Upper lobe of left lung (tissue), 6 donors: ENCODE measurements at regions not wholly inside any gene's neighbourhood (a gene's known extent, or its start where the extent isn't known, plus 50 kb on each side); places are given as distances from the start of the nearest gene placed in this dataset.

Experiments
- ATAC-seq, 2 donors: fragments of 200-7000 bp; cut with Tn5 transposase; one replicate each; pipeline ENCODE4 v1.9.1; 2022; ENCODE audit warnings: mild to moderate bottlenecking in 2 of 2, moderate library complexity in 2 of 2; ENCODE audit not compliant: low FRiP score in 2 of 2
- DNase-seq, 2 donors: peaks; one replicate each; pipeline ENCODE4 v3.0.0-alpha.2; 2019 to 2020
- H3K27ac ChIP-seq, 4 donors: fragments of 200-600 bp; sonication (generic); one replicate each; pipeline ENCODE4 v1.5.1; 2016 to 2019
- H3K27me3 ChIP-seq, 4 donors: fragments of 200-600 bp; sonication (generic); one replicate each; pipeline ENCODE4 v1.5.1; 2017 to 2019
- H3K36me3 ChIP-seq, 4 donors: fragments of 200-600 bp; sonication (generic); one replicate each; pipeline ENCODE4 v1.5.1; 2016 to 2019
- H3K4me1 ChIP-seq, 4 donors: fragments of 200-600 bp; sonication (generic); one replicate each; pipeline ENCODE4 v1.5.1; 2018 to 2019
- H3K4me3 ChIP-seq, 4 donors: fragments of 200-600 bp; sonication (generic); one replicate each; pipeline ENCODE4 v1.5.1; 2017 to 2019; ENCODE audit warnings: mild to moderate bottlenecking in 2 of 4, moderate library complexity in 1 of 4
- H3K9me3 ChIP-seq, 4 donors: fragments of 200-600 bp; sonication (generic); one replicate each; pipeline ENCODE4 v1.5.1; 2018 to 2019
- CTCF ChIP-seq, 6 experiments: fragments of 450-650 bp in 4 of 6; fragments of 200-600 bp in 2 of 6; sonication (generic) in 2 of 6; IDR thresholded peaks; one replicate each; pipeline ENCODE4 v1.5.1; 2016 to 2019; ENCODE audit warnings: antibody characterized with exemption in 6 of 6
- EP300 ChIP-seq, 4 donors: sonication (generic); formaldehyde crosslinking; IDR thresholded peaks; one replicate each; pipeline ENCODE4 v1.5.1; 2017; ENCODE audit warnings: antibody characterized with exemption in 4 of 4, control low read depth in 2 of 4
- POLR2A ChIP-seq, 4 donors: fragments of 450-650 bp; IDR thresholded peaks; one replicate each; pipeline ENCODE4 v1.5.1; 2016 to 2017; ENCODE audit warnings: antibody characterized with exemption in 4 of 4, mild to moderate bottlenecking in 2 of 4
- POLR2AphosphoS5 ChIP-seq, 2 donors: sonication (generic); formaldehyde crosslinking; IDR thresholded peaks; one replicate each; pipeline ENCODE4 v1.5.1; 2017; ENCODE audit warnings: antibody characterized with exemption in 2 of 2
- WGBS, 2 donors: methylation state at CpG; one replicate each; pipeline ENCODE4 v1.1.5; 2017 to 2018; 5-methylcytosine and 5-hydroxymethylcytosine counted together
- donor health status: DM: no; HTN: no; CAD: no; lungs with moderate emphysema.
- donor health status: DM: no; HTN: yes; CAD: no; lungs with severe emphysema.

GRCh38 chr9:17859228-17859627, 280.4 kb downstream of the SH3GL2 start:
- WGBS, 2 donors = 44 to 50% methylated on average over 3 of the region's 3 CpGs
- ATAC-seq = no peak
- TF ChIP-seq EP300 (IDR thresholded peaks at IDR 0.05) (no peak), POLR2AphosphoS5 (IDR thresholded peaks at IDR 0.05) (no peak), POLR2A (IDR thresholded peaks at IDR 0.05) (no peak), CTCF (IDR thresholded peaks at IDR 0.05) (no peak)
- H3K27me3 ChIP-seq = no peaks in the 10 kb centered on the region
- H3K9me3 ChIP-seq = no peaks in the 10 kb centered on the region
- no peak for DNase-seq
- H3K4me3 ChIP-seq = no peak overlapping the region
- H3K4me1 ChIP-seq = no peaks in the 10 kb centered on the region
- no peaks in the 10 kb centered on the region for H3K36me3 ChIP-seq
- H3K27ac ChIP-seq = no peak overlapping the region

- Histone ChIP-seq H3K9me3 (no peaks in the 10 kb centered on the region), H3K4me1 (no peaks in the 10 kb centered on the region), H3K36me3 (no peaks in the 10 kb centered on the region), H3K4me3 (no peak overlapping the region), H3K27ac (no peak overlapping the region), H3K27me3 (no peaks in the 10 kb centered on the region)
- no peak for TF ChIP-seq EP300 (IDR thresholded peaks at IDR 0.05)
- no peak for TF ChIP-seq POLR2AphosphoS5 (IDR thresholded peaks at IDR 0.05)
- TF ChIP-seq POLR2A (IDR thresholded peaks at IDR 0.05) = no peak
- no peak for TF ChIP-seq CTCF (IDR thresholded peaks at IDR 0.05)
- ATAC-seq = no peak
- 85 to 93% methylated on average over 4 of the region's 4 CpGs for WGBS, 2 donors
- no peak for DNase-seq
Observed at GRCh38 chr9:17859987-17860386, 281.1 kb downstream of the SH3GL2 start.

- Histone ChIP-seq H3K4me3 (no peak overlapping the region), H3K4me1 (no peaks in the 10 kb centered on the region), H3K9me3 (no peaks in the 10 kb centered on the region), H3K27me3 (no peaks in the 10 kb centered on the region), H3K36me3 (no peaks in the 10 kb centered on the region), H3K27ac (no peak overlapping the region)
- 69 to 73% methylated on average over 4 of the region's 4 CpGs for WGBS, 2 donors
- TF ChIP-seq CTCF (IDR thresholded peaks at IDR 0.05) (no peak), POLR2A (IDR thresholded peaks at IDR 0.05) (no peak), POLR2AphosphoS5 (IDR thresholded peaks at IDR 0.05) (no peak), EP300 (IDR thresholded peaks at IDR 0.05) (no peak)
- no peak for DNase-seq
- peak in 1 of 2 donors; percentile 60 for ATAC-seq
Observed at GRCh38 chr9:17862101-17862500, 283.2 kb downstream of the SH3GL2 start.

- TF ChIP-seq POLR2A (IDR thresholded peaks at IDR 0.05) (no peak), CTCF (IDR thresholded peaks at IDR 0.05) (no peak), EP300 (IDR thresholded peaks at IDR 0.05) (no peak), POLR2AphosphoS5 (IDR thresholded peaks at IDR 0.05) (no peak)
- 83 to 88% methylated on average over 4 of the region's 4 CpGs for WGBS, 2 donors
- Histone ChIP-seq H3K36me3 (no peaks in the 10 kb centered on the region), H3K27me3 (no peaks in the 10 kb centered on the region), H3K4me3 (no peak overlapping the region), H3K4me1 (no peaks in the 10 kb centered on the region), H3K9me3 (no peaks in the 10 kb centered on the region), H3K27ac (no peak overlapping the region)
- no peak for ATAC-seq
- no peak for DNase-seq
Observed at GRCh38 chr9:17862629-17863028, 283.8 kb downstream of the SH3GL2 start.

GRCh38 chr9:17863213-17863883, 284.5 kb downstream of the SH3GL2 start:
- DNase-seq = no peak
- WGBS, 2 donors = 82 to 87% methylated on average over 4 of the region's 4 CpGs
- Histone ChIP-seq H3K27me3 (no peaks in the 10 kb centered on the region), H3K27ac (no peak overlapping the region), H3K9me3 (no peaks in the 10 kb centered on the region), H3K36me3 (no peaks in the 10 kb centered on the region), H3K4me1 (no peaks in the 10 kb centered on the region), H3K4me3 (no peak overlapping the region)
- no peak for TF ChIP-seq CTCF (IDR thresholded peaks at IDR 0.05)
- no peak for TF ChIP-seq POLR2AphosphoS5 (IDR thresholded peaks at IDR 0.05)
- TF ChIP-seq EP300 (IDR thresholded peaks at IDR 0.05) = no peak
- ATAC-seq = no peak
